ENCODE measurements at regions not wholly inside any gene's neighbourhood (a gene's known extent, or its start where the extent isn't known, plus 50 kb on each side); places are given as distances from the start of the nearest gene placed in this dataset.
"Not testable (repeated sequence)": the region's sequence is repeated elsewhere in the genome, so short reads cannot be mapped to it uniquely, and the experiment has no call there.

DNA sequence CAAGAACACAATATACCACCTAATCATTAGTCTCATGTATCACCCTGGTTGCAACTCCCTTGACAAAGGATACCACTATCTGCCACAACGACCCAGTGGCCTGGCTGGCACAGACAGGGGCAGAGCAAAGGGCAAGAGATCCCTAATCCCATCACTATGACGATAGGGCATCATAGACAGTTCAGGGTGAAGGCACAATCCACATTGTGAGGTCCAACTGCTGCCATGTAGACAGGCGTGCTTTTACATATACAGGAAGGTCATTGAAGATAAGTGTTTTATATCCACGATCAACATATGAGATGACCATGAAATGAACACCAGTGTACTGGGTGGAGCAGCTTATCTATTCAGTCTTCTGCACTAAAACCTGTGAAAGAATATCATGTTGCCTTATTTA is 94.6 kb downstream of the IGLL1 start:
- no peak overlapping the region for H3K4me3 ChIP-seq (ENCODE audit: low read depth, low read length)
- TF ChIP-seq, protein P1, sequence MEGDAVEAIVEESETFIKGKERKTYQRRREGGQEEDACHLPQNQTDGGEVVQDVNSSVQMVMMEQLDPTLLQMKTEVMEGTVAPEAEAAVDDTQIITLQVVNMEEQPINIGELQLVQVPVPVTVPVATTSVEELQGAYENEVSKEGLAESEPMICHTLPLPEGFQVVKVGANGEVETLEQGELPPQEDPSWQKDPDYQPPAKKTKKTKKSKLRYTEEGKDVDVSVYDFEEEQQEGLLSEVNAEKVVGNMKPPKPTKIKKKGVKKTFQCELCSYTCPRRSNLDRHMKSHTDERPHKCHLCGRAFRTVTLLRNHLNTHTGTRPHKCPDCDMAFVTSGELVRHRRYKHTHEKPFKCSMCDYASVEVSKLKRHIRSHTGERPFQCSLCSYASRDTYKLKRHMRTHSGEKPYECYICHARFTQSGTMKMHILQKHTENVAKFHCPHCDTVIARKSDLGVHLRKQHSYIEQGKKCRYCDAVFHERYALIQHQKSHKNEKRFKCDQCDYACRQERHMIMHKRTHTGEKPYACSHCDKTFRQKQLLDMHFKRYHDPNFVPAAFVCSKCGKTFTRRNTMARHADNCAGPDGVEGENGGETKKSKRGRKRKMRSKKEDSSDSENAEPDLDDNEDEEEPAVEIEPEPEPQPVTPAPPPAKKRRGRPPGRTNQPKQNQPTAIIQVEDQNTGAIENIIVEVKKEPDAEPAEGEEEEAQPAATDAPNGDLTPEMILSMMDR (IDR thresholded peaks at IDR 0.05; ENCODE audit: low read depth, low read length), result no peak

GRCh38 chr22:23484651-23485050 is 95.4 kb downstream of the IGLL1 start:
- H3K4me3 ChIP-seq (ENCODE audit: low read depth, low read length), result no peak overlapping the region
- TF ChIP-seq, protein P1 (IDR thresholded peaks at IDR 0.05; ENCODE audit: low read depth, low read length), result no peak

- TF ChIP-seq, protein P1 (IDR thresholded peaks at IDR 0.05; ENCODE audit: low read depth, low read length), result no peak
- no peak overlapping the region for H3K4me3 ChIP-seq (ENCODE audit: low read depth, low read length)
These were observed 98.7 kb downstream of the IGLL1 start for GRCh38 chr22:23481369-23481768.

DNA sequence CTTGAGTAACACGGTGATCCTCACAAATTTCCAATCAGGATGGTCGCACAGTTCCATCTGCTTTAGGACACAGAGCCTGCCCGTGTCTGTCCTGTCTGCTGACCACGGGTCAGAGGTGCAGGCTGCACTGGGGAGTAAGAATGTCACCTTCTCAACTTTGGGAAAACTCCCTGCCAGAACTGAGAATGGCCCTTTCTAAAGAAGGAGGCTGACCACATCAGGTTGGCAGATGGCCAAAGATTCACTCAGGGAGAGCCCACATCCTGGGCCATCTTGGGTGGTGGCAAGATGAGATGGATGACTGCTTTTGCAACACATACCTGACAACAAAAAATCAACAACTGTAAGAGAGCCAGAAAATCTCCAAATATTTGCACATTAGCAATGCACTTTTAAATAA is 101.9 kb downstream of the IGLL1 start:
- no peak overlapping the region for H3K4me3 ChIP-seq (ENCODE audit: low read depth, low read length)
- TF ChIP-seq, protein P1 (IDR thresholded peaks at IDR 0.05; ENCODE audit: low read depth, low read length), result no peak

GRCh38 chr22:23474531-23474930 is 105.6 kb downstream of the IGLL1 start:
- not testable (repeated sequence) for H3K4me3 ChIP-seq (ENCODE audit: low read depth, low read length)

GRCh38 chr22:23473901-23474300 is 106.2 kb downstream of the IGLL1 start:
- H3K4me3 ChIP-seq (ENCODE audit: low read depth, low read length), result no peak overlapping the region
- TF ChIP-seq, protein P1 (IDR thresholded peaks at IDR 0.05; ENCODE audit: low read depth, low read length), result no peak

DNA sequence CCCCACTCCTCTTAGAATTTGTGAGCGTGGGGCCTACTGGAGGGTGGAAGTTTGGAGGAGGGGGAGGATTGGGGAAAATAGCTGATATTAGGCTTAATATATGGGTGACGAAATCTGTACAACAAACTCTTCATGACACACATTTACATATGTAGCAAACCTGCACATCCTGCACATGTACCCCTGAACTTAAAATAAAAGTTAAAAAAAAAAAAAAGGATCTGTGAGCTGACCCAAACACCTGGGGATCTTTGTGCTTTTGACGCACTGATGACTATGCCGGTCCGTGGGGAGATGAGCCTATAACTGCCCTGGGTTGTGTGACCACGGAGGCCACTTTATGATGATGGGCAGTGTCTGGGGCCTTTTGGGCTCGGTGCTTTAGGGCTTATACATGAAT is 107.7 kb downstream of the IGLL1 start:
- H3K4me3 ChIP-seq (ENCODE audit: low read depth, low read length), result not testable (repeated sequence)

- TF ChIP-seq, protein P1 (IDR thresholded peaks at IDR 0.05; ENCODE audit: low read depth, low read length), result no peak
- H3K4me3 ChIP-seq (ENCODE audit: low read depth, low read length), result no peak overlapping the region
These were observed 108.4 kb downstream of the IGLL1 start for GRCh38 chr22:23471698-23472097.

All from WI38 (cell line).